NT2/D1 (cell line): ENCODE measurements at regions not wholly inside any gene's neighbourhood (a gene's known extent, or its start where the extent isn't known, plus 50 kb on each side); places are given as distances from the start of the nearest gene placed in this dataset.

ENCODE experiments used
- YY1 ChIP-seq: IDR thresholded peaks from 2 replicates; pipeline ENCODE4 v1.6.1; 2011; ENCODE audit not compliant: insufficient read length, insufficient read depth
- ZNF274 ChIP-seq: IDR thresholded peaks from 2 replicates; pipeline ENCODE4 v1.6.1; 2011; ENCODE audit warnings: mild to moderate bottlenecking, low read depth, low read length

DNA sequence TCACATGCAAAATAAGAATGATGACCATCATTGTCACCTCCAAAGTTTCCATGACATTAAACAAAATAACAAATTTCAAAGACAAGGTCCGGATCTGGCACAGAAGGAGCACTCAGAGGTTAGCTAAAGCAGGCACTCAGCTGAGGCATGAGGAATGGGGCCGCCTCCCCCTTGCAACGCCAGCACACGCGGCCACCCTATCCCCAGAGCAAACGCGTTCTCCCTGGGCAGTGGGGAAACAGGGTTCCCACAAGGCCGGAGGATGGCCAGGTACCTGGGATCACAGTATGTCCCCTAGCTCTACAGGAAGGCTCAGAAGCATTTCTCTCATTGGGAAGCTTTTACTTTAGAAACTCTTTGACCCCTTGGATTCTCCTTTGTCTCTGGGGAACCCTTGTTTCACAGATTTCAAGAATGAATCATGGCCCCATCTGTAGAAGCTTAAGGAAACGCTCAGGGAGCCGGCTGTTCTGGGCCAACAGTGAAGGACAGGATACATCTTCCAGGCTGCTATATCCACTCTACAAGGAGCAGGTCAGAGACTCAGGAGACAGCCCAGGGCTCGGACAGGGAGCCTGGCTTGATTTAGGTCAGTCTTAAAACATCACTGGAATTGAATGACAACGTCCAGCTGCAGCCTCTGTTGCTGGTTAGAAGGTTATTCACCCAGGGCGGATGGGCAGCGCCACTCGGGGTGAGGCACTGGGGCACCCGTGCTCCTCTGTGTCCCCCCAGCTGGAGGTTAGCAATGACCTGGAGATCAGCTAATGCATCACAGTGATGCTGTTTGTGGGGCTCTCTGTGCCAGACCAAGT lies 496.4 kb downstream of the NPHP4 start:
- TF ChIP-seq ZNF274 (no peak), YY1 (no peak)
